ENCODE measurements at regions not wholly inside any gene's neighbourhood (a gene's known extent, or its start where the extent isn't known, plus 50 kb on each side); places are given as distances from the start of the nearest gene placed in this dataset.

DNA sequence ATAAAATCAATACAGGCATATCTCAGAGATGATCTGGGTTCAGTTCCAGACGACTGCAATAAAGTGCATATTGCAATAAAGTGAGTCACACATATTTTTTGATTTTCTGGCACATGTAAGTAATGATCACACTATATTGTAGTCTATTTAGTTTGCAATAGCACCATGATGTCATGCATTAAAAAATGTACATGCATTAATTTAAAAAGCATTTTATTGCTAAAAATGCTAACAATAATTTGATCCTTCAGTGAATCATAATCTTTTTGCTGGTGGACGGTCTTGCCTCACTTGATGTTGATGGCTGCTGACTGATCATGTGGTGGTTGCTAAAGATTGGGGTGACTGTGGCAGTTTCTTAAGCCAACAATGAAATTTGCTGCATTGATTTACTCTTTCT, 511.1 kb downstream of the OTOL1 start:
- no peak for DNase-seq (ENCODE audit: low spot score)

- no peak for DNase-seq (ENCODE audit: low spot score)
Observed at GRCh38 chr3:162012633-162013032, 516.0 kb downstream of the OTOL1 start.

- no peak for DNase-seq (ENCODE audit: low spot score)
Observed at GRCh38 chr3:162014284-162014683, 517.7 kb downstream of the OTOL1 start.

DNA sequence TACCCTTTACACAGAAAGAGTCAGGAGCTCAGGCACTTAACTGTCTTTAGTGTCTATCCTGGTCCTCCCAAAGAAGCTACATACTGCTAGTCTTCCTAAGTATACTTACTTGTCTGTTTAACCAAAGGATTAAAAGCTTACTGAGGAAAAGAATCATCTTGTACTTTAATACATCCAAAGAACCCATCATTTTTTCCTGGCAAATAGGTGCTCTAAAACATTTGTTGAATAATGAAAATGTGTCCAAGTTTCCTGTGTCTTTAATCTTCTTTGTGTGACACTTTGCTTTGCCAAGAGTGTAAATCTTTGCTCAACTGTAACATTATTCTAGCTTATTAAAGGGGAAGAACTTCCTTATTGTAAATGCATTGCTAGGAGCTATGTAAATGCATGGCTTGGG, 519.2 kb downstream of the OTOL1 start:
- no peak for DNase-seq (ENCODE audit: low spot score)

GRCh38 chr3:162019817-162020216, 523.2 kb downstream of the OTOL1 start:
- no peak for DNase-seq (ENCODE audit: low spot score)

- DNase-seq (ENCODE audit: low spot score) = no peak
Observed at GRCh38 chr3:162021206-162021605, 524.6 kb downstream of the OTOL1 start.

- no peak for DNase-seq (ENCODE audit: low spot score)
Observed at GRCh38 chr3:162022911-162023310, 526.3 kb downstream of the OTOL1 start.

DNA sequence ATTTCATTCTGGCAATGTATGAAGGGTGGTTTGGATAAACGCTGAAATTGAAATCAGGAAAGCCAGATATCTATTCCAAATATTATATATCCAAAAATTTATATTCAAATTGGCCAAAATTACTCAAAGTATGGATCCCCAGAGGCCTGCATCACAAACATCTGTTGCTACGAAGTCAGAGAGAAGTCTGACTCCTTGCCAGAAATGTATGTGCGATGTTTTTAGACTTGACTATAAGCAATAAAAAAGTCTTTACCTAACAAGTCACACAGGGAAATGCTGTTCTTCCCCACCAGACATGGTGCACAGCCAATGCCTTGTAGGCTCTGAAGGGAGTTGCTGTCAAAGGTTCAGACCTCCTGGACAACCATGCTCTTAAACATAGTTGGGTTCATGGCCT, 533.1 kb downstream of the OTOL1 start:
- no peak for DNase-seq (ENCODE audit: low spot score)

- DNase-seq (ENCODE audit: low spot score) = no peak
Observed at GRCh38 chr3:162034368-162034767, 537.8 kb downstream of the OTOL1 start.

- no peak for DNase-seq (ENCODE audit: low spot score)
Observed at GRCh38 chr3:162041622-162042021, 545.0 kb downstream of the OTOL1 start.

- no peak for DNase-seq (ENCODE audit: low spot score)
Observed at GRCh38 chr3:162052636-162053035, 556.0 kb downstream of the OTOL1 start.

DNA sequence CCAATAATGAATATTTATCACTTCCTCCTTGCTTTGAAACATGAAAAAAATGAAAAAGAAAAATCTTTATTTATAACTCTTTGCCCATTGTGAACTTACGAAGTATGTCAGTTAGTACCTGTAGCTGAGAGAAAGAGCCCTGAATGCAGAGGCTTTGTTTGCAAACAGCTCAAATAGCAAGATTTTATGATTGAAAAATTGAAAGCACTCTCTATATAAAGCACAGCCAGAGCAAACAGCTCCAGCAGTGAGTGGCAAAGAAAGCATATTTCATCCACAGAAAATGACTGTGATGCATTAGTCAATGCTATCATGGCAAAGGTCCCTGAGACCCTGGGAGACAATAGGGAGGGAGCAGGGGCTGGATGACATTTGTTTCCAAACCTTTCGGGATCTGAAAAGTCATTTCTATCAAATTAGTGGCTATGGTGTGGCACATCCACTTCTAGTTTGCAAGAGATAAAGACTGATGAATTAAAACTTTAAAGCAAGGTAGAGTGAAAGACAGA, 576.1 kb downstream of the OTOL1 start:
- no peak for DNase-seq (ENCODE audit: low spot score)

GRCh38 chr3:162073422-162073975, 576.9 kb downstream of the OTOL1 start:
- DNase-seq (ENCODE audit: low spot score) = no peak

- DNase-seq (ENCODE audit: low spot score) = no peak
Observed at GRCh38 chr3:162077108-162077507, 580.5 kb downstream of the OTOL1 start.

- DNase-seq (ENCODE audit: low spot score) = no peak
Observed at GRCh38 chr3:162082516-162082915, 585.9 kb downstream of the OTOL1 start.

DNA sequence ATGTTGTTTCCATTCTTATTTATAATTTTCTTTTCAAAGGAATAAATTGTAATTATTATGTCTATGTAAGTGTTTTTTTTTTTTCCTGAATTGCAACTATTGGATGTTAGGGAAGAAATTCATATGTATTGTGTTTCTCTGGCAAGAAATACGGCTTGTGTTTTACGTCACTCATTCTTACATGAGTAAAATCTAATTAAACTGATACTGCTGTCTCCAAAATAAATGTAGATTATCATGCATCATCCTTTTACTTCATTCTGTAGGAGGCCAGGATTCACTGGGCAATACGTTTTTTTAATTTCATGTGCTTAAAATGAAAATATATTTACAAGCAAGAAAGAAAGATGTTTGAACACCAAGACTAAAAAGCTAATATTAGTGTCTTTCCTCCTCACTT, 590.8 kb downstream of the OTOL1 start:
- no peak for DNase-seq (ENCODE audit: low spot score)

DNA sequence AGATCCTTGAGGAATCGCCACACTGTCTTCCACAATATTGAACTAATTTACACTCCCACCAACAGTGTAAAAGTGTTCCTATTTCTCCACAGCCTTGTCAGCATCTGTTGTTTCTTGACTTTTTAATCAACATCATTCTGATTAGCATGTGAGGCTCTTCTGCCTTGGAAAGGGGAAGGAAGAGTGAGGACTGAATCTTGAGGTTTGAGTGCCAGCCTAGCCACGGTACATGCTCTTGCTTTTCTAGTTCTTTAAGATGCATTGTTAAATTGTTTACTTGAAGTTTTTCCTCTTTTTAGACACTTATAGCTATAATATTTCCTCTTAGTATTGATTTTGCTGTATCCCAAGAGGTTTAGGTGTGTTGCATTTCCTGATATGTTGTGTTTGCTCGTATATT, 596.1 kb downstream of the OTOL1 start:
- DNase-seq (ENCODE audit: low spot score) = no peak

- DNase-seq (ENCODE audit: low spot score) = no peak
Observed at GRCh38 chr3:162094301-162094700, 597.7 kb downstream of the OTOL1 start.

DNA sequence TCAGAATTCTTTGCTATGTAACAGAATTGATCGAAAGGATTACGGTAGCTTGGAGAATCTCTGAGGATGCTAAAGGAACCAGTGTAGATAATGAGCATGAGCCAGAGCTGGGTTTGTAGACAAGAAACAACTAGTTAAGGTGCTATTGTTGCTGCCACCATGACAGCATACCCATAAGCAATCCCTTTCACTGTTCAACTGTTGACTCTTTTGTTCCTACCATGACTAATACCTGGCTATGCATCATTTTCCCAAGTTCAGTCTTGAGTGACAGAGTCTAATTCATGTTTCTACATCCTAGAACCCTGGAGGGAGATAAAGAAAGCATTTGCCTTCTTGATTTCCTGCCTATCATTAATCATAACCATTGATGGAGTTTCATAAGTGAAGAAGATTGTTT, 600.3 kb downstream of the OTOL1 start:
- DNase-seq (ENCODE audit: low spot score) = no peak

GRCh38 chr3:162103808-162104207, 607.2 kb downstream of the OTOL1 start:
- no peak for DNase-seq (ENCODE audit: low spot score)

- no peak for DNase-seq (ENCODE audit: low spot score)
Observed at GRCh38 chr3:162111861-162112260, 615.3 kb downstream of the OTOL1 start.

DNA sequence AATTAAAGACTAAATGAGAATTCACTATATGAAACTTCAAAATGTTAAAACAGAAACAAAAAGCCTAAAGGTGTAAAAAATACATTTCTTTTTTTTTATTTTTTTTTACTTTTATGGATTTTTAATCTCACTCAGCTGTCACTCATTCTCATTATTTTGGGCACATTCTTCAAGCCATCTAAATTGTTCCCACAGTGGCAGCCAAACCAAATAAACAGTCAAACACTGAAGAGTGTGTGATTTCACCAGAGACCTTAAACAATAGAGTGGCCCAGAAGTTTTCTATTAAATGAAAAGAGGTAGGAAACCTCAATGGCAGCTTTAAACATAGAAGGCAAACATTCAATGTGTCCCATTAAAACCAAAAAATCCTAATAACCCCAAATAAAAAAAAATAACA, 616.1 kb downstream of the OTOL1 start:
- no peak for DNase-seq (ENCODE audit: low spot score)

DNA sequence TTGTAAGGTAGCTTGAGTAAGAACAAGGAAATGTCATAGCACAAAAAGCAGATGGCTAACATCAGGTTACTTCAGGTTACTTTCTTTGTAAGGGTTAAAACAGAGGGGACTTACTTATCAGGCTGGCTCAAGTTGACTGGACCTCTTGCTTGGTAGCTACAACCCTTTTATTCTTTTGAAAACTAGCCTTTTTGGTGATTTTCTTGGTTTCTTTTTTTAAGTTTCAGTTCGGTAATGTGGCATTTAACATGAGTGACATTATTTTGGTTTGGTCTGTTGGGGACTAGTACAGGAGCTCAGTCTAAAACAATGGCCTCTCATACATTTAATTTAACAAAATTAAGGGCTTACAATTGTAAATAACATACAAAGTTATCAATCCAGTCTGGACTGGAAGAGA, 621.4 kb downstream of the OTOL1 start:
- DNase-seq (ENCODE audit: low spot score) = no peak

DNA sequence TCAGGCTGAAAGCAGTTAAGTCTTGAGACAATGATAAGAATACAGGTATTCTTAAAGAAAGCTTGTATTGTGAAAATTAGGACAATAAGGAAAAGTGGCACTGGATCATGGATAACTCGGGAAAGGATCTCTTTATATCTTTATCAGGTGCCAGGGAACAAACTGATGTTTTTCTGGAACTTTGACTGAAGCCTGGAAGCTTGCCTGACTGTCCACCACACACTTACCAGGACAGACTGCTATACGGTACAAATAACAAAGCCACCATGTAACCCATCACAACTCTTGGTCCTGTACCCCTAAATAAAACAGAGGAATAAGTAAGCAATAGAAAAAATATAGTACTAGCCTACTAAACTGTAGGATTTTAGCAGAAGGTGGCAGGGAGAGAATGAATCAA, 623.0 kb downstream of the OTOL1 start:
- no peak for DNase-seq (ENCODE audit: low spot score)

DNA sequence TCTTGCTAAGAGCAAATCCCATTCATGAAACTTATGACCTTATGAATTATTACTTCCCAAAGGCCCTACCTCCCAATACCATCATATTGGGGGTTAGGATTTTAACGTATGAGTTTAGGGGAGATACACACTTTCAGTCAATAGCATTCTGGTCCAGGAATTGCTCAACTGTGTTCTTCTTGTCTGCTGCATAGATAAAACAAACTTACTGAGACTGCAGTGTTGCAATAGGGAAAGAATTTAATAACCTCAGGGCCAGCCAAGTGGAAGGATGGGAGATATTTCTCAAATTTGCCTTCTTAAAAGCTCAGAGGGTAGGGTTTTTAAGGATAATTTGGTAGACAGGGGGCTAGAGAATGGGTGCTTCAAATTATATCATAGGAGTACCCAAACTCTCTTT, 625.8 kb downstream of the OTOL1 start:
- DNase-seq (ENCODE audit: low spot score) = no peak

Measured in HuH-7.5 (cell line).